Osteoblast (primary cell): ENCODE measurements at regions not wholly inside any gene's neighbourhood (a gene's known extent, or its start where the extent isn't known, plus 50 kb on each side); places are given as distances from the start of the nearest gene placed in this dataset.
"Not testable (repeated sequence)": the region's sequence is repeated elsewhere in the genome, so short reads cannot be mapped to it uniquely, and the experiment has no call there.

Experiments used
- DNase-seq: peaks from one replicate; pipeline ENCODE4 v3.0.0; 2011; ENCODE audit warnings: low spot score, mixed read lengths; ENCODE audit not compliant: insufficient read length; ENCODE audit errors: missing footprints
- H2AFZ ChIP-seq: 2 replicates; pipeline ENCODE4 v1.6.0; 2011; ENCODE audit warnings: mild to moderate bottlenecking, low read length
- H3K27ac ChIP-seq: 2 replicates; pipeline ENCODE4 v1.5.1; 2011; ENCODE audit warnings: mild to moderate bottlenecking, low read depth, low read length, moderate library complexity
- H3K27me3 ChIP-seq: 2 replicates; pipeline ENCODE4 v1.6.0; 2012; ENCODE audit warnings: mild to moderate bottlenecking, control low read depth, inconsistent platforms, low read length, moderate library complexity; ENCODE audit not compliant: insufficient read depth
- H3K36me3 ChIP-seq: 2 replicates; pipeline ENCODE4 v1.5.1; 2011; ENCODE audit warnings: mild to moderate bottlenecking, low read length, control low read depth, moderate library complexity; ENCODE audit not compliant: insufficient read depth
- H3K4me1 ChIP-seq: 2 replicates; pipeline ENCODE4 v1.5.1; 2011; ENCODE audit warnings: mild to moderate bottlenecking, low read length, control low read depth, moderate library complexity; ENCODE audit not compliant: insufficient read depth
- H3K4me2 ChIP-seq: 2 replicates; pipeline ENCODE4 v1.6.0; 2011; ENCODE audit warnings: mild to moderate bottlenecking, low read length; ENCODE audit not compliant: insufficient read depth
- H3K4me3 ChIP-seq: fragments of 200-600 bp; sonication (generic); 3 replicates; pipeline ENCODE4 v1.5.1; 2012; ENCODE audit warnings: mild to moderate bottlenecking, low read length, inconsistent platforms; ENCODE audit not compliant: insufficient read depth
- H3K79me2 ChIP-seq: 2 replicates; pipeline ENCODE4 v1.6.0; 2012; ENCODE audit warnings: mild to moderate bottlenecking, low read length, control low read depth, inconsistent platforms; ENCODE audit not compliant: insufficient read depth
- H3K9me3 ChIP-seq: 2 replicates; pipeline ENCODE4 v1.5.1; 2011; ENCODE audit warnings: low read depth, low read length, control low read depth
- H4K20me1 ChIP-seq: 2 replicates; pipeline ENCODE4 v1.6.0; 2012; ENCODE audit warnings: mild to moderate bottlenecking, low read length, control low read depth; ENCODE audit not compliant: insufficient read depth
- CTCF ChIP-seq: IDR thresholded peaks from 2 replicates; pipeline ENCODE4 v1.5.1; 2011; ENCODE audit warnings: mild to moderate bottlenecking, low read depth, low read length, moderate library complexity; ENCODE audit errors: extremely low read depth

DNA sequence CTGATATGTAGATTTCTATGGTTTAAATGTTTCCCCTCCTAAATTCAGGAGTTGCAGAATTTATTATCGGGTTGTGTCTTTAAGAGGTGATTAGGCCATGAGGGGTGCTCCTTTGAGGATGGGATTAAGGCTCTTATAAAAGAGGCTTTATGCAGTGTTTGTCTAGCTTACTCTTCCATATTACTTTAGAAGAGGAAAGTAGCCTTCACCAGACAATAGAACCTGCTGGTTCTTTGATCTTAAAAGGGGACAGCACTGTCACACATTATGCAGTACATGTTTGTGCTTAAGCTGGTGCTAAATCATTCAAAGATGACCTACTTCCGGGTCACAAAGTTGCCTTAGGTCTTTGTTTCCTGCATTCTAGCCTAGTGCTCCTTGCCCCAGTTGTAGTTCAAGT is 81.0 kb downstream of the CPXCR1 start:
- Histone ChIP-seq H3K4me3 (no peak overlapping the region), H3K27me3 (no peaks in the 10 kb centered on the region), H3K9me3 (no peaks in the 10 kb centered on the region), H3K27ac (no peak overlapping the region), H3K4me2 (no peak overlapping the region), H2AFZ (no peak overlapping the region), H3K4me1 (no peaks in the 10 kb centered on the region), H4K20me1 (no peaks in the 10 kb centered on the region), H3K36me3 (no peaks in the 10 kb centered on the region), H3K79me2 (no peaks in the 10 kb centered on the region)
- no peak for DNase-seq
- TF ChIP-seq CTCF, result no peak

- H3K4me1 ChIP-seq, result no peaks in the 10 kb centered on the region
- H2AFZ ChIP-seq, result no peak overlapping the region
- DNase-seq, result no peak
- no peaks in the 10 kb centered on the region for H4K20me1 ChIP-seq
- no peak overlapping the region for H3K4me3 ChIP-seq
- no peak overlapping the region for H3K4me2 ChIP-seq
- H3K36me3 ChIP-seq, result no peaks in the 10 kb centered on the region
- no peak overlapping the region for H3K27ac ChIP-seq
- TF ChIP-seq CTCF, result no peak
- H3K9me3 ChIP-seq, result no peaks in the 10 kb centered on the region
- H3K79me2 ChIP-seq, result no peaks in the 10 kb centered on the region
- H3K27me3 ChIP-seq, result no peaks in the 10 kb centered on the region
Observed at GRCh38 chrX:88830111-88830510, 83.1 kb downstream of the CPXCR1 start.

DNA sequence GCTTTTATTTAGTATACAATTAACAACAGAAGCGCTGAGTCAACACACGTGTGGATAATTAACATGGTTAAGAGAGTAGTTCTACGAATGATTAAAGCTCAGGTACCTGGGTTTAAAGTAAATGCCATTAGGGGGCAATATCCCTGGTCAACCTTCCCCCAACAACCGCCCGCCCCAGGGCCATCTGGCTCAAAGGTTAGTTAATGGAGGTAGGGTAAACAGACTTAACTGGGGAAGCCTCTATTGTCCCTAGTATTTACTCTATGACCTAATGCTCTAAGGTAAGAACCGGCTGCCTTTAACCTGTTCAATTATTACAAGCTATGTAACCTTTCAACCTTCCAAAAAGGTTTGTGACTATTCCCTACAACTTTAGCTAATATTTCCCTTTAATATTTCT is 90.7 kb downstream of the CPXCR1 start:
- H3K9me3 ChIP-seq, H3K4me2 ChIP-seq, H3K27ac ChIP-seq, H4K20me1 ChIP-seq, H3K79me2 ChIP-seq, H3K36me3 ChIP-seq, H2AFZ ChIP-seq, DNase-seq, H3K4me1 ChIP-seq, H3K27me3 ChIP-seq, H3K4me3 ChIP-seq: not testable (repeated sequence)

- Histone ChIP-seq H3K4me3 (no peak overlapping the region), H4K20me1 (no peaks in the 10 kb centered on the region), H3K4me1 (no peaks in the 10 kb centered on the region), H3K79me2 (no peaks in the 10 kb centered on the region), H2AFZ (no peak overlapping the region), H3K27me3 (no peaks in the 10 kb centered on the region), H3K36me3 (no peaks in the 10 kb centered on the region), H3K27ac (no peak overlapping the region), H3K4me2 (no peak overlapping the region), H3K9me3 (no peaks in the 10 kb centered on the region)
- DNase-seq, result no peak
- no peak for TF ChIP-seq CTCF
Observed at GRCh38 chrX:88838392-88838791, 91.4 kb downstream of the CPXCR1 start.

- H3K9me3 ChIP-seq, H3K27ac ChIP-seq, H3K79me2 ChIP-seq, H4K20me1 ChIP-seq, H3K4me1 ChIP-seq, H3K4me2 ChIP-seq, H3K36me3 ChIP-seq, H3K4me3 ChIP-seq, DNase-seq, H3K27me3 ChIP-seq, H2AFZ ChIP-seq: not testable (repeated sequence)
Observed at GRCh38 chrX:88843841-88844240, 96.8 kb downstream of the CPXCR1 start.
